ENCODE measurements at regions not wholly inside any gene's neighbourhood (a gene's known extent, or its start where the extent isn't known, plus 50 kb on each side); places are given as distances from the start of the nearest gene placed in this dataset.

DNA sequence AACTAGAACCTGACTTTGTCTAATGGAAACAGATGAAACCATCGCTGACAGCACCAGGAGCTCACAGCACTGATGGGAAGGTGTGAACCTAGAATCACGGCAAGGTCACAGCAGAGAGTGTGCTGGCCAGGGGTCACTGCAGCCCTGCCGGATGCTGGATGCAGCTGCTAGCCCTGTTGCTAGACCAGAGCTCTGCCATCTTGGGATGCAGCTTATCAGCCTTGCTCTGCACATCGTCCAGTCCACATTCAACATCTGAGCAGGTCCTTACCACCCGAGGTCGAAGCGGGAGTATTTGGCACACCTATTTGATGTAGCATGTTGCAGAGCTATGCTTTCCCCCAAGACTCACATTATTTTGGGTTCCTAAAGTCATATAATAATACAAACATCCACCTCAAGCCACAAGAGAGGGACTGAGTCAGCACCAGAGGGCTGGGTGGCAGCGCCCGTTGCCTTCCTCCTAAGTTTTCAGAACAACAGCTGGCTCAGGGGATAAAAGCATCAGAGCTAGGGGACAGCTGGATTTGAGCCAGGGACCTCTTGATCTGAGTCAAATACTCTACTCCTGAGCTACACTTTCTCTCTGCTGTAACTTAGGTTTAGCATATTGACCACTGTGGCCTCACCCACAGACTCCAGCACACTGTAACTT is 135.3 kb downstream of the ZNF467 start (continued):
- TF ChIP-seq ASH2L (IDR thresholded peaks at IDR 0.05; ENCODE audit: low read length) = no peak

All from H1 (cell line).